Naive B cell (primary cell): ENCODE measurements at regions not wholly inside any gene's neighbourhood (a gene's known extent, or its start where the extent isn't known, plus 50 kb on each side); places are given as distances from the start of the nearest gene placed in this dataset.

Experiments used
- ATAC-seq, 2 donors: fragments of 150-1000 bp; cut with Tn5 transposase; 2 replicates each; pipeline ENCODE4 v1.10.0; 2021; ENCODE audit warnings: low read depth in 2 of 2, mild to moderate bottlenecking in 2 of 2, moderate library complexity in 2 of 2
- DNase-seq: peaks from one replicate; pipeline ENCODE4 v3.0.0; 2022
- H3K27ac Mint-ChIP-seq, 6 donors: one replicate each; pipeline ENCODE4 v1.8.0; 2020 to 2022; ENCODE audit warnings: mild to moderate bottlenecking in 6 of 6, mixed read lengths in 6 of 6, moderate library complexity in 5 of 6, inconsistent platforms in 2 of 6
- H3K27me3 Mint-ChIP-seq, 3 donors: one replicate each; pipeline ENCODE4 v1.8.0; 2021 to 2022; ENCODE audit warnings: mixed read lengths in 3 of 3, mild to moderate bottlenecking in 1 of 3
- H3K36me3 Mint-ChIP-seq, 2 donors: one replicate each; pipeline ENCODE4 v1.8.0; 2020 to 2022; ENCODE audit warnings: mixed read lengths in 2 of 2, inconsistent platforms in 1 of 2, mild to moderate bottlenecking in 1 of 2
- H3K4me1 Mint-ChIP-seq, 3 donors: one replicate each; pipeline ENCODE4 v1.8.0; 2020 to 2022; ENCODE audit warnings: mixed read lengths in 3 of 3, inconsistent platforms in 1 of 3, mild to moderate bottlenecking in 1 of 3, moderate library complexity in 1 of 3
- H3K4me3 Mint-ChIP-seq, 8 donors: one replicate each; pipeline ENCODE4 v1.8.0; 2020 to 2022; ENCODE audit warnings: mild to moderate bottlenecking in 8 of 8, mixed read lengths in 8 of 8, moderate library complexity in 8 of 8, inconsistent platforms in 2 of 8
- H3K9me3 Mint-ChIP-seq, 7 donors: one replicate each; pipeline ENCODE4 v1.8.0; 2020 to 2022; ENCODE audit warnings: mixed read lengths in 7 of 7, mild to moderate bottlenecking in 5 of 7, inconsistent platforms in 2 of 7, moderate library complexity in 1 of 7

- peaks cover 4 to 10% (median 8%) of the 10 kb centered on the region in 7 donors for H3K9me3 Mint-ChIP-seq
- peaks cover 0 to 3% (median 0%) of the 10 kb centered on the region in 3 donors for H3K27me3 Mint-ChIP-seq
- DNase-seq (no peak), ATAC-seq (no peak)
- no peaks in the 10 kb centered on the region for H3K4me1 Mint-ChIP-seq
- no peak overlapping the region for H3K27ac Mint-ChIP-seq
- peaks cover 0 to 8% of the 10 kb centered on the region in 2 donors for H3K36me3 Mint-ChIP-seq
- H3K4me3 Mint-ChIP-seq = no peak overlapping the region
Measured at GRCh38 chr4:54484383-54484782, 173.4 kb upstream of the KIT start.

GRCh38 chr4:54487491-54487890, 170.3 kb upstream of the KIT start:
- Mint-ChIP-seq H3K27ac (no peak overlapping the region), H3K4me3 (no peak overlapping the region), H3K4me1 (no peaks in the 10 kb centered on the region), H3K27me3 (peaks cover 0 to 3% (median 0%) of the 10 kb centered on the region in 3 donors), H3K9me3 (peaks cover 0 to 4% (median 0%) of the 10 kb centered on the region in 7 donors), H3K36me3 (no peaks in the 10 kb centered on the region)
- ATAC-seq (no peak), DNase-seq (no peak)

GRCh38 chr4:54493862-54494261, 163.9 kb upstream of the KIT start:
- no peak for ATAC-seq
- no peaks in the 10 kb centered on the region for H3K4me1 Mint-ChIP-seq
- H3K27me3 Mint-ChIP-seq = no peaks in the 10 kb centered on the region
- no peak overlapping the region for H3K27ac Mint-ChIP-seq
- H3K9me3 Mint-ChIP-seq = peaks cover 0 to 2% (median 0%) of the 10 kb centered on the region in 7 donors
- no peak for DNase-seq
- no peaks in the 10 kb centered on the region for H3K36me3 Mint-ChIP-seq
- H3K4me3 Mint-ChIP-seq = no peak overlapping the region

- no peak overlapping the region for H3K4me3 Mint-ChIP-seq
- H3K27ac Mint-ChIP-seq = peak overlapping the region in 1 of 6 donors; percentile 67
Measured at GRCh38 chr4:54495091-54495490, 162.7 kb upstream of the KIT start.

GRCh38 chr4:54495641-54496040, 162.1 kb upstream of the KIT start:
- Mint-ChIP-seq H3K9me3 (peaks cover 0 to 2% (median 0%) of the 10 kb centered on the region in 7 donors), H3K4me3 (no peak overlapping the region), H3K36me3 (no peaks in the 10 kb centered on the region), H3K4me1 (no peaks in the 10 kb centered on the region), H3K27me3 (no peaks in the 10 kb centered on the region), H3K27ac (no peak overlapping the region)
- ATAC-seq (no peak), DNase-seq (no peak)

More at GRCh38 chr4:54495091-54495490, 162.7 kb upstream of the KIT start:
- no peaks in the 10 kb centered on the region for H3K27me3 Mint-ChIP-seq
- ATAC-seq (no peak), DNase-seq (no peak)
- no peaks in the 10 kb centered on the region for H3K36me3 Mint-ChIP-seq
- H3K9me3 Mint-ChIP-seq = peaks cover 0 to 2% (median 0%) of the 10 kb centered on the region in 7 donors
- H3K4me1 Mint-ChIP-seq = no peaks in the 10 kb centered on the region

- no peaks in the 10 kb centered on the region for H3K4me1 Mint-ChIP-seq
- H3K9me3 Mint-ChIP-seq = peaks cover 0 to 2% (median 0%) of the 10 kb centered on the region in 7 donors
- no peak overlapping the region for H3K4me3 Mint-ChIP-seq
- H3K36me3 Mint-ChIP-seq = no peaks in the 10 kb centered on the region
- no peaks in the 10 kb centered on the region for H3K27me3 Mint-ChIP-seq
- DNase-seq (no peak), ATAC-seq (no peak)
- H3K27ac Mint-ChIP-seq = no peak overlapping the region
Measured at GRCh38 chr4:54496412-54496811, 161.3 kb upstream of the KIT start.

- DNase-seq (no peak), ATAC-seq (no peak)
- H3K36me3 Mint-ChIP-seq = no peaks in the 10 kb centered on the region
- no peaks in the 10 kb centered on the region for H3K27me3 Mint-ChIP-seq
- H3K27ac Mint-ChIP-seq = no peak overlapping the region
- H3K9me3 Mint-ChIP-seq = peaks cover 0 to 6% (median 0%) of the 10 kb centered on the region in 7 donors
- H3K4me3 Mint-ChIP-seq = no peak overlapping the region
- no peaks in the 10 kb centered on the region for H3K4me1 Mint-ChIP-seq
Measured at GRCh38 chr4:54497947-54498346, 159.8 kb upstream of the KIT start.

GRCh38 chr4:54498661-54499111, 159.1 kb upstream of the KIT start:
- no peaks in the 10 kb centered on the region for H3K4me1 Mint-ChIP-seq
- no peaks in the 10 kb centered on the region for H3K36me3 Mint-ChIP-seq
- H3K9me3 Mint-ChIP-seq = peaks cover 0 to 6% (median 0%) of the 10 kb centered on the region in 7 donors
- no peaks in the 10 kb centered on the region for H3K27me3 Mint-ChIP-seq
- no peak overlapping the region for H3K27ac Mint-ChIP-seq
- ATAC-seq (no peak), DNase-seq (no peak)
- H3K4me3 Mint-ChIP-seq = no peak overlapping the region

- peaks cover 0 to 6% (median 0%) of the 10 kb centered on the region in 7 donors for H3K9me3 Mint-ChIP-seq
- ATAC-seq (no peak), DNase-seq (no peak)
- H3K27ac Mint-ChIP-seq = no peak overlapping the region
- no peaks in the 10 kb centered on the region for H3K36me3 Mint-ChIP-seq
- no peaks in the 10 kb centered on the region for H3K4me1 Mint-ChIP-seq
- no peaks in the 10 kb centered on the region for H3K27me3 Mint-ChIP-seq
- H3K4me3 Mint-ChIP-seq = no peak overlapping the region
Measured at GRCh38 chr4:54499308-54500074, 158.3 kb upstream of the KIT start.

GRCh38 chr4:54505362-54505761, 152.4 kb upstream of the KIT start:
- ATAC-seq (no peak), DNase-seq (no peak)
- H3K4me1 Mint-ChIP-seq = no peaks in the 10 kb centered on the region
- no peak overlapping the region for H3K4me3 Mint-ChIP-seq
- no peak overlapping the region for H3K27ac Mint-ChIP-seq
- H3K36me3 Mint-ChIP-seq = no peaks in the 10 kb centered on the region
- peaks cover 0 to 26% (median 10%) of the 10 kb centered on the region in 7 donors for H3K9me3 Mint-ChIP-seq
- H3K27me3 Mint-ChIP-seq = no peaks in the 10 kb centered on the region

GRCh38 chr4:54505996-54506395, 151.8 kb upstream of the KIT start:
- ATAC-seq = no peak
- Mint-ChIP-seq H3K27ac (no peak overlapping the region), H3K27me3 (no peaks in the 10 kb centered on the region), H3K4me3 (no peak overlapping the region), H3K4me1 (no peaks in the 10 kb centered on the region), H3K36me3 (no peaks in the 10 kb centered on the region), H3K9me3 (peaks cover 0 to 26% (median 10%) of the 10 kb centered on the region in 7 donors)
- no peak for DNase-seq

- peaks cover 0 to 4% (median 0%) of the 10 kb centered on the region in 3 donors for H3K27me3 Mint-ChIP-seq
- H3K27ac Mint-ChIP-seq = no peak overlapping the region
- no peaks in the 10 kb centered on the region for H3K36me3 Mint-ChIP-seq
- no peaks in the 10 kb centered on the region for H3K4me1 Mint-ChIP-seq
- ATAC-seq (no peak), DNase-seq (no peak)
- peaks cover 0 to 26% (median 8%) of the 10 kb centered on the region in 7 donors for H3K9me3 Mint-ChIP-seq
- H3K4me3 Mint-ChIP-seq = no peak overlapping the region
Measured at GRCh38 chr4:54509057-54509456, 148.7 kb upstream of the KIT start.

GRCh38 chr4:54513204-54513603, 144.6 kb upstream of the KIT start:
- DNase-seq (no peak), ATAC-seq (no peak)
- H3K27ac Mint-ChIP-seq = no peak overlapping the region
- H3K9me3 Mint-ChIP-seq = peaks cover 0 to 8% (median 0%) of the 10 kb centered on the region in 7 donors
- peaks cover 0 to 10% (median 0%) of the 10 kb centered on the region in 3 donors for H3K27me3 Mint-ChIP-seq
- H3K36me3 Mint-ChIP-seq = no peaks in the 10 kb centered on the region
- no peak overlapping the region for H3K4me3 Mint-ChIP-seq
- no peaks in the 10 kb centered on the region for H3K4me1 Mint-ChIP-seq

- Mint-ChIP-seq H3K36me3 (no peaks in the 10 kb centered on the region), H3K27me3 (peaks cover 0 to 10% (median 0%) of the 10 kb centered on the region in 3 donors), H3K4me1 (no peaks in the 10 kb centered on the region), H3K9me3 (peaks cover 0 to 8% (median 0%) of the 10 kb centered on the region in 7 donors), H3K4me3 (no peak overlapping the region), H3K27ac (no peak overlapping the region)
- ATAC-seq = no peak
- DNase-seq = no peak
Measured at GRCh38 chr4:54513741-54514140, 144.0 kb upstream of the KIT start.
